HFFc6 (cell line): ENCODE measurements at regions not wholly inside any gene's neighbourhood (a gene's known extent, or its start where the extent isn't known, plus 50 kb on each side); places are given as distances from the start of the nearest gene placed in this dataset.

Experiments used
- DNase-seq: peaks from one replicate; pipeline ENCODE4 v3.0.0-alpha.2; 2018
- H3K27ac Mint-ChIP-seq: 2 replicates; pipeline ENCODE4 v1.8.0; 2020; ENCODE audit warnings: mild to moderate bottlenecking, mixed read lengths
- H3K27me3 Mint-ChIP-seq: 2 replicates; pipeline ENCODE4 v1.8.0; 2021; ENCODE audit warnings: mild to moderate bottlenecking, moderate library complexity, mixed read lengths; ENCODE audit not compliant: insufficient read depth
- H3K36me3 Mint-ChIP-seq: 2 replicates; pipeline ENCODE4 v1.8.0; 2021; ENCODE audit warnings: low read depth, mixed read lengths
- H3K4me1 Mint-ChIP-seq: 2 replicates; pipeline ENCODE4 v1.8.0; 2020; ENCODE audit warnings: low read depth, mixed read lengths
- H3K4me3 Mint-ChIP-seq: 2 replicates; pipeline ENCODE4 v1.8.0; 2020; ENCODE audit warnings: mild to moderate bottlenecking, moderate library complexity, mixed read lengths
- H3K9me3 Mint-ChIP-seq: 2 replicates; pipeline ENCODE4 v1.8.0; 2020; ENCODE audit warnings: mild to moderate bottlenecking, mixed read lengths
- CTCF ChIP-seq: fragments of 200-600 bp; sonication (generic); IDR thresholded peaks from 2 replicates; pipeline ENCODE4 v1.5.0; 2021; ENCODE audit warnings: antibody characterized with exemption, mild to moderate bottlenecking

GRCh38 chr21:24869862-24870261, 737.4 kb downstream of the MRPL39 start:
- no peak overlapping the region for H3K27ac Mint-ChIP-seq
- no peaks in the 10 kb centered on the region for H3K4me1 Mint-ChIP-seq
- H3K9me3 Mint-ChIP-seq, result no peaks in the 10 kb centered on the region; the same call in 1 of the 2 replicates
- no peak for TF ChIP-seq CTCF
- no peaks in the 10 kb centered on the region for H3K36me3 Mint-ChIP-seq
- H3K4me3 Mint-ChIP-seq, result no peak overlapping the region
- no peak for DNase-seq
- H3K27me3 Mint-ChIP-seq, result no peaks in the 10 kb centered on the region; the same call in 1 of the 2 replicates

- Mint-ChIP-seq H3K27ac (no peak overlapping the region), H3K4me1 (no peaks in the 10 kb centered on the region), H3K27me3 (no peaks in the 10 kb centered on the region; the same call in 1 of the 2 replicates), H3K4me3 (no peak overlapping the region), H3K9me3 (no peaks in the 10 kb centered on the region; the same call in 1 of the 2 replicates), H3K36me3 (no peaks in the 10 kb centered on the region)
- TF ChIP-seq CTCF, result no peak
- DNase-seq, result no peak
These were observed 739.2 kb downstream of the MRPL39 start for GRCh38 chr21:24868117-24868516.

DNA sequence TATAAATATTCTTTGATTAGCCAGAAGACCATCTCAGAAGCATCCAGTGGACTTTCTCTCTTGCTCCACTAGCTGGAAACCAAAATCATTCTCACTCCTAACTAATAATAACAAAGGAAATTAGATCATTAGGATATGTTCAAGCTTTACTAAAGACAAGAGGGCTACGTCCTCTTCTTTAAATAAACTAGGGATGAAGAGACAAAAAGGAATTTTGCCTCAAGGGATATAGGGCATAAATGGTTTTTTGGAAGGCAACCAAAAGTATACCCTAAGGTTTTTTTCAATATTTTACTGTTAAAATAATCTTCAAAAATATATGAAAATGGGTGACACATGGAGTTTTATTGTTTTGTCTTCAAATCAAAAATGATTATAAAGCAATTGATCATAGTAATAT, 745.8 kb downstream of the MRPL39 start:
- TF ChIP-seq CTCF, result no peak
- DNase-seq, result no peak
- Mint-ChIP-seq H3K4me1 (no peaks in the 10 kb centered on the region), H3K9me3 (peaks cover 4% of the 10 kb centered on the region; the same call in 1 of the 2 replicates), H3K36me3 (no peaks in the 10 kb centered on the region), H3K4me3 (no peak overlapping the region), H3K27me3 (no peaks in the 10 kb centered on the region; the same call in 1 of the 2 replicates), H3K27ac (no peak overlapping the region)

- DNase-seq, result no peak
- Mint-ChIP-seq H3K27me3 (no peaks in the 10 kb centered on the region), H3K9me3 (peaks cover 4% of the 10 kb centered on the region; the same call in 1 of the 2 replicates), H3K27ac (no peak overlapping the region), H3K4me3 (no peak overlapping the region), H3K4me1 (no peaks in the 10 kb centered on the region), H3K36me3 (no peaks in the 10 kb centered on the region)
- no peak for TF ChIP-seq CTCF
These were observed 751.0 kb downstream of the MRPL39 start for GRCh38 chr21:24856326-24856725.

DNA sequence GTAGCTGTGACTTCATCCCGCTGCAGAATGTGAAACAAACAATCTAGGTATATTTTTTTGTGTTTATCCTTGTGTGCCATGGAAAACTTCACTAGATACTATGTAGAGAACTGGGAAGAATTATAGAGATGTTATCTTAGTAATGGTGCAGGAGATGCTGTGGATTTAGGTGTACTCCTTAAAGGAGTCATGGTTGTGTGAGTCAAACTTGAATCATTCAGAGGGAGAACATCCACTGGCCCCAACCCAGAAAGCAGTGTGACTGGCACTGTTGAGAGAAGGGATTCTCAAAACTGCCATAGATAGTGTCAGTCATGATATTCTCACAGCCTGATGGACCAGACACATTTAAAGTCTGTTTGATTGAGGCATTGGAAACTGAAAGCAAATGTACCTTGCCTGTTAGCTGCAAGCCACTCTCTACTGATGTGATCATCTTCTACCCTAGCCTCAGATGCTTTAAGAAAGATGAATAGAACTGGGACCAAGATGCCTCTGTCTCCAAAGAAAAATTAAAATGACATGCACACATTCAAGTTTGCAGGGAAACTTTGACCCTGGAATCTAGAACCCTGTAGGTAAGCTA, 754.6 kb downstream of the MRPL39 start:
- no peak for TF ChIP-seq CTCF
- Mint-ChIP-seq H3K27ac (no peak overlapping the region), H3K9me3 (peaks cover 4% of the 10 kb centered on the region; the same call in 1 of the 2 replicates), H3K36me3 (no peaks in the 10 kb centered on the region), H3K4me1 (no peaks in the 10 kb centered on the region), H3K4me3 (no peak overlapping the region), H3K27me3 (no peaks in the 10 kb centered on the region)
- no peak for DNase-seq

DNA sequence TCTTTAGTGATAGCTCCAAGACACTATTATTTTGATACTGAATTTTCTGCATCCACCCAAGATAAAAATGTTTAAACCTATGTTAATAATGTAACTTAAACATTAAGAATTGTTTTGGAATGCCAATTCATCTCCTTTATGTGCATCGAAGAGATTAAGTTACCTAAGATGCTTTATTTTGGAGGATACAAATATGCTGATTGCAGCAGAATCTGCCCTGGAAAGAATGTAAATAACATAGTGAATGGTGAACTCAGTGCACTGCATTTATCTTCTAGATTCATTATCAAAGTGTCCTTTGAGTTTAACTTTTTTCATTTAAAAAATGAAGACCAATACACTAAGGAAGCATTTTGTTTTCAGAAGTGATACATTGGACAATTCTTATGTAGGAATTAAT, 757.2 kb downstream of the MRPL39 start:
- Mint-ChIP-seq H3K27ac (no peak overlapping the region), H3K36me3 (no peaks in the 10 kb centered on the region), H3K9me3 (peaks cover 4% of the 10 kb centered on the region; the same call in 1 of the 2 replicates), H3K4me3 (no peak overlapping the region), H3K27me3 (no peaks in the 10 kb centered on the region), H3K4me1 (no peaks in the 10 kb centered on the region)
- no peak for DNase-seq
- no peak for TF ChIP-seq CTCF
